ENCODE measurements at regions not wholly inside any gene's neighbourhood (a gene's known extent, or its start where the extent isn't known, plus 50 kb on each side); places are given as distances from the start of the nearest gene placed in this dataset.

DNA sequence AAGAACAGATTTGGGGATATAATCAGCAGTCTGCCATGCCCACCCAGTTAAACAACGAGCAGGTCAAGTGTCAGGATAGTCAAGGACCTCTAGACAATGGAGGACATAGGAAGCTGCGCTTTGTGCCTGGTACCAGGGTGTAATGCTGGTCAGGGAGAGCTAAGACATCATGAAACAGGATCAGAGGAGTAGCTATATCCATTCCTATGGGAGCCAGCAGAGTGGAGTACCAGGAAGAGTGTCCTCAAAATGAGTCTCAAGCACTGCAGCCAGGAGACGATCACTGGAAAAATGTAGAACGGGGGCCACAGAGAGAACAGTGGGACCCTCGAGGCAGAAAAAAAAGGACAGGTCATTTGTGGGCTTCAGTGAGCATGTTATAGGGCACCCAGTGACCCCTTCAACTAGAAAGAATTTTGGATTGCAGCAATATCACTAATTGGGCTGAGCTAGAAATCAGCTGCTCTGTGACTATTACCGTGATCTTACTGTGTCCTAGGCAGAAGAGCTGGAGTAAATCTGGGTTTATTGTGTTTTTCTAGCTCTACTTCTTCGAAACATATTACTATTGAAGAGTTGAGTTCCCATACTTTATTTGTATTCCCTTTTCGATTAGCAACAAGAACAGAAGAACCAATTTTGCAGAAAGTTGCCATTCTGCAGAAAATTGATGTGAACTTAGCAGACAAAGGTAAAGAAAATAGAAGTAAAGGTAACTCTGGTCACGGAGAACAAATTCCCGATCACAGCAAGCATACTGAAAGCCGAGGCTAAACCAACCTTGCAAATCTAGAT lies 319.6 kb downstream of the AHR start:
- intact Hi-C loops (cut with DNase I): no loop called here
- ATAC-seq (no peak), DNase-seq (no peak)

DNA sequence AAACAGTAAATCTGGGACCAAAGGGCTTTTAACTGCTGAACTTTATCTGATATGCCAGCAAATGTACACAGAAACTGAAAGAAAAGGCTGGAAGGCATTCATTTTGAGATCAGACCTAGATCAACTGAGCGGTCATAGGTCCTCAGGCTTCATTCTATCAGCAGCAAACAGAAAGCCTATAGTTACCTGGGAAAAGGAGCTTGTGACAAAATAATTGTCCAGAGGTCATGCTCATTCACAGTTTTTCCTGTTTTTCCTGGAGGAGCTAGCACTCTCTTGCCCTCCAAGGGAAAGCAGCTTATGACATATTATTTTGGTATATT lies 320.2 kb downstream of the AHR start:
- no peak for DNase-seq
- intact Hi-C loops (cut with DNase I): no loop called here
- no peak for ATAC-seq

DNA sequence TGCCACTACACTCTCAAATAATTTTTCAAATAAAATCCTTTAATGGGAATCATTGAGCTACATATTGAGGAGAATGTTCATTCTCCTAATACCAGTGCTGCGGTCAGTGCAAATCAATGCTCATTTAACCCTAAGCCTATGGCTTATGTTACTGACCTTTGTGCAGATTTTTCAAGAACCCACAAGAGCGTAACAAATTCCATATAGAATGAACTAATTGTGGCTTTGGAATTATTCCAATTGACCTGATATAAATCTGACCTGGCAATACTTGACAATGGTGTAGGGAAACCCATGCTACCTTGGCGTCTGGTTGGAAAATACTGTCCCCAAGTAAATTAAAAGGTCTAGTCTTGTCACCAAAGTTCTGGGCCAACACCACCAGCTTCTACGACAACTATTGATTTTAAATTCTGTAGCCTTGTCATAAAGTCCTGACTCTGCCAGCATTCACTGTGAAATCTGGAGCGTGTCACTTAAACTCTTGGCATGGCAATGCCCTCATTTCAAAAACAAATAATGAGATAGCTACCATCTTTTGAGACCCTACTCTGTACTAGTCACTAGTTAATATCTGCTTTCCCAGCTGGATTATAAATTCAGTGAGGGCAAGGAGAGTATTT lies 320.9 kb downstream of the AHR start:
- intact Hi-C loops (cut with DNase I): no loop called here
- no peak for DNase-seq
- no peak for ATAC-seq

DNA sequence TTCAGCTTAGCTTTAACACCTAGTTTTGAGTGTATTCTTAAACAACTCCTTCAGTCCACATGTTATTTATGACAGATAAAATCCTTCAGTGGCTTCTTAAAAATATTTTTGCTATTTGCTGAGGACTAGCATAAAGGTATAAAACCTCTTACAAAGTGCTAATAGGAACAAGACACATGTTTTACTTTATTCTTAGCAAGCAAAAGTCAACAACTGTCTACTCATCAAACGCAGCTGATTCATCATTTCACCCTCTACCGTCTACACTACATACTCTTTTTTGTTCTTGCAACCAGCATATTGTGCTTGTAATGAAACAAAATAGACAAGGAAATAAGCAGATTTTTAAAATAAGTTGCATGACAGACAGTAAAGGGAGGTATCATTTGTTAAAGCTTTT lies 319.7 kb downstream of the SNX13 start:
- no peak for ATAC-seq
- intact Hi-C loops (cut with DNase I): no loop called here

DNA sequence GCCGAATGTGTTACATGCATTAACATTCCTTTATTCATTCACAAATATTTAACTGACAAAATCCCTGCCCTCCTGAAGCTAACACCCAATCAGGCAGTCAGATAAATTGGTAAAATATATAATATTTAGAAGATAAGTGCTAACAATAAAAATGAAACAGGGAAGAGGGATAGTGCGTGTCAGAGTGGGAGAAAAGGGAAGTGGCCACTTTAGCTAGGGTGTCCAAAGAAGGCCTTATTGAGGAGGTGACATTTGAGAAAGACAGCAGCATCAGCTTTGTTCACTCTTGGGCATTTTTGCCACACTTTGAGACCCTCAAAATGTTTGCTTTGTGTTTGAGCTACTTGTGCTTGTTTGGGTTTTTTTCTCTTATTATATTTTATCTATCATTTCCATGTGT lies 317.8 kb downstream of the SNX13 start:
- intact Hi-C loops (cut with DNase I): no loop called here
- ATAC-seq (no peak), DNase-seq (no peak)

More for the DNA sequence above, 319.7 kb downstream of the SNX13 start:
- DNase-seq: no peak

DNA sequence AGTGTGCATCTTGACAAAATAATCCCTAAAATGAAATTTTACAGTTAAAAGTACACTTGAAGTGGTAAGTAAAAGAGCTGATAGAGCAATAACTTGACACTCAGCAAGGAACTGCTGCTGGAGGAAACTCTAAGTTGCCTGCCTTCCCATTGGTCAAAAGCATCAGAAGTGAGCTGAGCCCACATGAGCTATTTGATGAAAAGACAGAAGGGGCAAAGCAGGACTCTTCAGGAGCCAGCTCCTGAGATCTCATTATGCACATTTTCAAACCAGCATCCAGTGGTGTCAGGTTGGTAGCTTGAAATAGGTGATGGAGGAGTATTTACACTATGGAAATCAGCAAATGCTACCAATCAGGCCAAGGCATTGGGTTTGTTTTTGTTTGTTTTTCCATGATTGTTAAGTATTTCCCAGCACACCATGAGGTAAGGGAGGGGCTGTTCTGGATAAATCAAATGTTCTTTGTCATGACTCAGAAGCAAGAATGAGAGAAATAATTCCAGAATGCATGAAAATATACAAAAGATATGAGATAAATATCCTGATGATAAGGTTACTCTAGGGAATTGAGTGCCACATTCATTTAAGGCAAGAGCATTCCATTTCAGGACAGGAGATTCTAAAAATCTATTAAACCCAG lies 316.6 kb downstream of the SNX13 start:
- intact Hi-C loops (cut with DNase I): no loop called here
- ATAC-seq (no peak), DNase-seq (no peak)

DNA sequence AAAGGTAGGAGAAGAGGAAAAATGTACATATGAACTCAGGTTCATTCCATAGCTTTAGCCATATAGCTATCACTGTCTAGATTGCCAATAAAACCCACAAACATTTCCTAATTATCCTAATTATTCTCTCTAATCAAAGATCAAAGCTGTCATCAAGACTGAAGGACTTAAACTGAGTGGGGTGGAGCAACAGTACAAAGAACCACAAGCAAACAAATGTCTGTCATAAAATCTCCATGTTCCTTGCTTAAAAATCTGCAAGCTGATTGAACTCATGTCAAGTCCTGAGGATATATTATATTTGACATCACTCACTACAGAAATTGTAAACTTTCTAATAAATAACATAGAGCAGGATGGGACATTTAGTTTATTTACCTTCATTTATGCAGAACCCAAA lies 315.9 kb downstream of the SNX13 start:
- DNase-seq: no peak
- intact Hi-C loops (cut with DNase I): no loop called here

DNA sequence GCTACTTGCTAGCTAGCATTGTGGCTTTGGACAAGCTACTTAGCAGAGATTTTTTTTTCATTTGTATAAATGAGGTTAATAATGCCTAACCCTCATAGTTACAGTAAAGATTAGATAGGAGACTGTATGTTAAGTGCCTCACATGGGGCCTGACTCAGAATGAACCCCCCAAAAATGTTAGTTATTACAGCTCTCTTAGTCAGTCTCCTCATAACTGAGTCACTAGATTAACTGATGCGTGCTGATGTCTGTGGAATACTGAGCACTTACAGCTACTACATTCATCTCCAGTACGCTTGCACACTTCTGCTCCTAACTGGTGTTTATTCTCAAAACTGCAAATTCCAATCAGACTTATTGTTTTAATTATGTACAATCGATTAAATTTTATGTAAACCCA lies 315.3 kb downstream of the SNX13 start:
- intact Hi-C loops (cut with DNase I): no loop called here
- DNase-seq (no peak), ATAC-seq (no peak)

More for the DNA sequence above, 315.9 kb downstream of the SNX13 start:
- no peak for ATAC-seq

DNA sequence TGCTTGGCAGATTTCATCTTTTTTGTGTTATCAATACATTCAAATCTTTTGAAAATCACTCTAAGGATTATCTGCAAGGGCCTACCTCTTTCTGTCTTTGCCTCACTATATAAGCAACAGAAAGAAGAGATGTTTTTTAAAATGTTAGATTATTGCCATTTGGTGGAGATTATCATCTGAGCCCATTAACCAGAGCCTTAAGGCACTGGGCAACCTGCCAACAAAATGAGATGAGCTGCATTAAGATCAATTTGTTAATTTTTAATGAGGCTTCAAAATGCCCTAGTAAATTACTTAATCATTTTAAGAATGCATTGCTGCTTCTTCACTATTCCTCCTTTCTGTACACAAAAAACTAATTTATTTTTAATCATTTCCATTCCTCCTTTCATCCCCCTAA lies 314.1 kb downstream of the SNX13 start:
- DNase-seq (no peak), ATAC-seq (no peak)
- intact Hi-C loops (cut with DNase I): no loop called here

DNA sequence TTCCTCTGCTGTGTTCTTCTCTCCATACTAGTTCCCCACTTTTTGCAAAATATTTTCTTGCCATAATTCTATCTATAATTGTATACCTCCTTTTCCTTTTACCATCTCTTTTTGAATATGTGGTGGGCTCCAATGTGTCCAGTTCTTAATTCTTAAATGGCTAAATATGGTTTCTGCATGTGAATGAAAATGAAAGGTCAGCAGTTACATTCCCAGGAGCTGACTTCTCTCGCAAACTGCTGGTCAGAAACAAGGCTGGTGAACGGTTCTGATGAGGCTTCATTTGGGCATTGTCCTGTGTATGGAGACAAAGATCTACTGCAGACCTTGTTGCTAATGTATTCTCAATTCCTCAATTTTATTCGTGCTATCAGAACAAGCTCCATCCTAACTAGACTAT lies 309.2 kb downstream of the SNX13 start:
- intact Hi-C loops (cut with DNase I): no loop called here

DNA sequence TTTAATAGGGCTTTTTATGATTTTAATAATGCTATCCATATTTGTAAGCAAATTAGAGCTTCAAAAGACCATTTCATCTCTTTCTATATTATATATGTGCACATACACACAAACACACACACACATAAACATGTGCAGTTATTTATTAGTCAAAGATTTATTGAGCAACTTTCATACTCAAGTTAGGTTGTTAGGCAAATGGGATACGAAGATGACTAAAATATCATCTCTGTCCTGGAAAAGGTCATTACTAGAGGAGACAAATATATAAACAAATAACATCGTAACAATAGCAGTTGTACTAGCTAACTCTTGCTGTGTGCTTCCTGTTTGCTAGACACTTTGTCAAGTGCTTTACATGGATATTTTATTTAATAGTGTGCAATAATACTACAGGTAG lies 307.9 kb downstream of the SNX13 start:
- ATAC-seq: no peak

More for the DNA sequence above, 309.2 kb downstream of the SNX13 start:
- no peak for DNase-seq
- no peak for ATAC-seq

DNA sequence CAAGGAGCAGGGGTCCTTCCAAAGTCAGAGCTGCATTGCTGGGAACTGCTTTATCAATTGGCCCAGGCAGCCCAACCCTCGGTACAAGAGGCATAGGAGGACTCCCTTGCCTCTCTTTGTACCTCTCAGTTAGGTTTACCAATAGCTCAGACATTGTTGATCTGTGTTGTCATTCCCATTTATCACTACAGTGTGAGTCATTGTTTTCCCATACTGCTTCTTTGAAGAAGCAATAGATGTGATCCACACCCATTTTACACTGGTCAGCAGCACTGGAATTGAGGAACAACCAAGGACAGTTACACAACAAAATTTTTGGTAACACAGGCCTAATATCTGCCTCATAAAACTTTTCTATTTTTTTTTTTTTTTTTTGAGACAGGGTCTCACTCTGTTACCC lies 307.2 kb downstream of the SNX13 start:
- peak in 1 of 2 donors; percentile 80 for ATAC-seq
- no peak for DNase-seq
- intact Hi-C loops (cut with DNase I): no loop called here

More for the DNA sequence above, 307.9 kb downstream of the SNX13 start:
- intact Hi-C loops (cut with DNase I): no loop called here
- DNase-seq: no peak

DNA sequence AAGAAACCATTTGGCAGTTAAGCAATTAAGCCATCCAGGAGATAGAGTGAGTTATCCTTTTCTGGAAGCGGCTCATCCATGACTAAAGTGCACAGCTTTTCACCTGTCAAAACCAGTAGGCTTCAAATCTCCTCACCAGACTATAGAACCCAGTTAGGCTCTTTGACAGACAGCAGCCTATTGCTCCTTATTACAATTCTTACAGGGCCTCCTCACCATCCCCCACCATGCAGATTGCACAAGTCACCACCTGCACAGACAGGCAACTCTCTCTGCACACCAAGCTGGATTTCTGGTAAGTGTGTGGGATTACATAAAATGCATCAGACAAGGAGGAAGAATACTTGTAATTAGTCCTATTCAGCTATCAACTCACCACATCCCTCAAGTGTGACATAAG lies 301.6 kb downstream of the SNX13 start:
- intact Hi-C loops (cut with DNase I): no loop called here
- ATAC-seq (no peak), DNase-seq (no peak)

DNA sequence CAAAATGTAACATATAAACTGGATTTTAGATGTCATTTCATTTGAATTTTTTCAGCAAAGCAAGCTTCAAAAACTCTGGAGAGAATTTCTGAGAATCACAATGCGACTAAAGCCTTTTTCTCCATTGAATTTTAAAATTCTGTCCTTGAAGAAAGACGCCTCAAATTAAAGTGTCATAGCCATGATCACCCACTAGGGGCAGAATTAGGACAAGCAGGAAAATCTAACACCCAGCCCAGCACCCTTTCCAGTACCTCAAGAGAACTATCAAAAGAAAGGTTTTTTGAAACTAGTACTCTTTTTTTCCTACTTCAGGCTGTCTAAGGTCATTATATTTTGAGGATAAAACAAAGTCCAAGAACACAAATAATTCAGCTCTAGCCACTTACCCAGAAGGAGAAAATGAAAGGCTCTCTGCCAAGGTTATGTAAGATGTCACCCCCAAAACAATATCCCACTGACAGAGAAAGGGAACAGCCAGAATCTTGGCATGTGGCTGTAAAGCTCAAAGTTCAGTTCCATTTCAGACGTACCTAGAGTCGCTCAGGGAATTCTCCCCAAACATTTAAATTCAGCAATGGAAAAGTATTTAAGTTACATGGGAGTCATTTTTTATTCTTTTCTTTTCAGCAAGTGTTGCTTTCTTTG lies 299.4 kb downstream of the SNX13 start:
- intact Hi-C loops (cut with DNase I): no loop called here
- ATAC-seq: peak in 1 of 2 donors; percentile 44
- no peak for DNase-seq

DNA sequence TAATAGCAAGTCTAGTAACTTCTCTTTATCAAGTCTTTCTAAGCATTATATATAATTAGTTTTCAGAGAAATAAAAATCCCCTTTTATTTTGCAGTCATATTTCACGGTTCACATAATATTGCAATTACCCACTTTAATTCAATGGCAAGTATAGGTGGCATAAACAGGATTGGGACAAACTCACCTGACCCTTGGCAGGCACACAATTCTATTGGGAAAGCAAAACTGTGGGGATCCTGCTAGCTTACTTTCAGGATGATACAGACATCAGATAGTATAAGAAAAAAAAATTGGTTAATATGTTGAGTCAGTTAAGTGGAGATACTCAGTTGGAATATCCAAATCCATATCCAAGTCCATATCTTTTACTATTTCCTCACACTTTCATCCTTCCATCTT lies 294.8 kb downstream of the SNX13 start:
- intact Hi-C loops (cut with DNase I): loop anchor here in 1 of 2 donors (5.0 kb wide), 1 partner anchor 663 kb away; no protein-coding TSS in a partner anchor
- no peak for DNase-seq
- ATAC-seq: no peak

DNA sequence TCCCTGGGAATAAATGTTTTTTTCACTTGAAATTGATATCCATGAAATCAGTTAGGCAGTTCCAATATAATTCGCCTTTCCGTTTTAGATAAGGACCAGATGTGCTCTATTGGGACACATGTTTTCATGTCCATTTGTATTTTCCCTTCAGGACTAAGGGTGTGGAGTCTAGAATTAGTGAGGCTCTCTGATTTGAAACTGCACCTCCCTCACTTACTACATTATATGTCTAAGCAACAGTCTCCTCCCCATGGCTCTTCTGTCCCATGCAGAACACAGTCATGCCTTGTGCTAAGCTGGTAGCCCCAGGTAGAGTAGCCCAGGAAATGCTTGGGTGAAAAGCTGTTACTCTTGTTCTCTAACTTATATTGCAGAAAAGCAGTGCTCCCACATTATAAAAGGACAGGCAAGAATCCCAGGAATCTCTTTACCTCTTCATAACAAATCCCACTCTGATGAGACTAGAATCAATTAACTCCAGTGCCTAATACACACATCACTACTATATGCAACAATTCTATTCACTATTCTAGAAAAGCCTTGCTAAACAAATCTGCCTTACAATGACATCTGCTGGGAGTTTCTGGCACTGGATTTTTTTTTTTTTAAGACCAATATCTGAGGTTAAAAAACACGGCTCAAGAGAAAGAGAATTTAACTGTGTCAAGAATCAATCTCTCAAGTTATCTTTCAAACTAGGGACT lies 293.9 kb downstream of the SNX13 start:
- intact Hi-C loops (cut with DNase I): loop anchor here in 1 of 2 donors (5.0 kb wide), 1 partner anchor 664 kb away; no protein-coding TSS in a partner anchor
- ATAC-seq: no peak
- DNase-seq: no peak

DNA sequence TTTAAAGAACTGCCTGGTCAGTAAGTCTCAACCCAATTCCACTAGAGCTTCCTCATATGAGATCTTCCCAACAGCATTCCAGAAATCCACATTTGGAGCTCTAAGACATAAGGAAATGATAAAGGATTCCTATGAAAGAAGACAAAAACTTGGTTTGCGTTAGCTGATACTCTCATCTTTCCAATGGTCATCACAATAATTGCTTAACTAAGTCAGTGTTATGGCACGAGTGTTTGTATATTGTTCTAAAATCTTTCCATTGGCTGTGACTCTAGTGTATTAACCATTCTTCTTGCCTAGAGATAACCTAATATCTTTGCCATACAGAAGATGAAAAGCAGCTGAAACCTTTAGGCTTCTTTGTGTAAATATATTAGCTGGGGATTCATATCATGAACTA lies 289.0 kb downstream of the SNX13 start:
- intact Hi-C loops (cut with DNase I): no loop called here
- no peak for DNase-seq
- peak in 1 of 2 donors; percentile 5 for ATAC-seq

DNA sequence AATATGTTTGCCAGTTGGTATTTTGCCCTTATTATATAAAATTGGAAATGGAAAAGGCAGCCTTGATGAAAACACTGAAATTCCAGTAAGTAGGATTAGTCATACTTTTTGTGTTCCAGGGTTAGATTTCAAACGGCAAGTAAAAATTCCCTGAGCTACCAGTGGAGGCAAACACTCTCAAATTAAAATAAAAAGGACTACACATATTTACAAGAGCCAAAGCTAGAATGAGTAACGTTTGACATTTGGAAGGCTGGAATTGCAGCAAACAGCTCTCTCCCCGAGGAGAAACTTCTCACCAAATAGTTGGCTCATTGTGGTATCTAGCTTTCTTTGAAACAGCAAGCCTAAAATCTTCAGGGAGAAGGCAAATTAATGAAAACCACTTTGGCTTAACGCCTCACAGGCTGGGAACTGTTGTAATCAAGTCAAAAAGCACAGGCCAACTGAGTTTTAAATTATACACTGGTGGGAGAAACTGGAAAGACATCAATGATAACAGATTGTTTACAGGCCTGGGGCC lies 288.4 kb downstream of the SNX13 start:
- DNase-seq: no peak
- peak; percentile 90 to 93 for ATAC-seq
- intact Hi-C loops (cut with DNase I): no loop called here

DNA sequence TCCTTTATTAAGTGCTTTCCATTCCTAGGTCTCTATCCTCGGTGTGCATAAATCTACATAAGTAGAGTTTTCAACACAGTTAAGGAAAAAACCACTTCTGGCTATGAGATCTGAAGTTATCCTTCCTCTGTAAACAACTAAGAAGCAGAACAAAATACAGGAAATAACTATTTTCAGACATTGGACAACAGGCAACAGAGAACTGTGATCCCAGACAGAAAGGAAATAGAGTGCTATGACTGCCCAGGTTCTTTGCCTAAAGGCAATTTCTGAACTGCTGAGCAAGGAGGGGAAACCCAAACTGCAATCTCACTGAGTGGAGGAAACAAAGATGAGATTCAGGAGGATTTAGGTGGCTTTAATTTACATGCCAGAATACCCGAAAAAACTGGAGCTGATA lies 285.4 kb downstream of the SNX13 start:
- DNase-seq: no peak
- ATAC-seq: no peak
- intact Hi-C loops (cut with DNase I): no loop called here

Data from left cardiac atrium (tissue), 4 donors.